MM.1S (cell line): ENCODE measurements at regions not wholly inside any gene's neighbourhood (a gene's known extent, or its start where the extent isn't known, plus 50 kb on each side); places are given as distances from the start of the nearest gene placed in this dataset.

Experiments
- EZH2 ChIP-seq: fragments of 300-600 bp; sonication (generic); optimal IDR thresholded peaks from 2 replicates; pipeline ENCODE3; 2017; ENCODE audit warnings: low read depth, mild to moderate bottlenecking, antibody characterized with exemption, low read length, mixed read lengths
- TF ChIP-seq, protein P1 (sequence below): fragments of 300-600 bp; sonication (generic); IDR thresholded peaks from 2 replicates; pipeline ENCODE4 v1.5.1; 2016; ENCODE audit warnings: antibody characterized with exemption, low read length, mixed read lengths

DNA sequence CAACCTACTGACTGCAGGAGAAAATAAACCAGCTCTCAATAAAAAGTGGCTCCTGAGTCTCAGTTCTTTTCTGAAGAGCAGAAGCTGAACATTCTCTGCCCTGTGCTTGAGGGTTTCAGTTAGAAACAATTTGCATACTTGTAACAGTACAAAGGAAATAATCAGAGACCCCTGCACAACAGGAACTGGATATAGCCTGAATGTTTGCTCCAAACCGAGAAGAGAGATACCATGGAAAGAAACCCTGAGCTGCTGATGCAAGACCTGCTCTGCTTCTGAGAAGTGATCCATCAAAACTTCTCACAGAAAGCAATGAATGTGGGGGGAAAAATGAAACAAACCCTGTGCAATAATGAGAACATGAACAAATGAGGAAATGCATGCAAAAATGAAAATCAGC is 592.9 kb downstream of the SEMA5A start:
- TF ChIP-seq, protein P1, sequence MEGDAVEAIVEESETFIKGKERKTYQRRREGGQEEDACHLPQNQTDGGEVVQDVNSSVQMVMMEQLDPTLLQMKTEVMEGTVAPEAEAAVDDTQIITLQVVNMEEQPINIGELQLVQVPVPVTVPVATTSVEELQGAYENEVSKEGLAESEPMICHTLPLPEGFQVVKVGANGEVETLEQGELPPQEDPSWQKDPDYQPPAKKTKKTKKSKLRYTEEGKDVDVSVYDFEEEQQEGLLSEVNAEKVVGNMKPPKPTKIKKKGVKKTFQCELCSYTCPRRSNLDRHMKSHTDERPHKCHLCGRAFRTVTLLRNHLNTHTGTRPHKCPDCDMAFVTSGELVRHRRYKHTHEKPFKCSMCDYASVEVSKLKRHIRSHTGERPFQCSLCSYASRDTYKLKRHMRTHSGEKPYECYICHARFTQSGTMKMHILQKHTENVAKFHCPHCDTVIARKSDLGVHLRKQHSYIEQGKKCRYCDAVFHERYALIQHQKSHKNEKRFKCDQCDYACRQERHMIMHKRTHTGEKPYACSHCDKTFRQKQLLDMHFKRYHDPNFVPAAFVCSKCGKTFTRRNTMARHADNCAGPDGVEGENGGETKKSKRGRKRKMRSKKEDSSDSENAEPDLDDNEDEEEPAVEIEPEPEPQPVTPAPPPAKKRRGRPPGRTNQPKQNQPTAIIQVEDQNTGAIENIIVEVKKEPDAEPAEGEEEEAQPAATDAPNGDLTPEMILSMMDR = no peak
- TF ChIP-seq EZH2 = no peak
